GM12865 (cell line): ENCODE measurements at regions not wholly inside any gene's neighbourhood (a gene's known extent, or its start where the extent isn't known, plus 50 kb on each side); places are given as distances from the start of the nearest gene placed in this dataset.

Experiments
- DNase-seq: peaks from one replicate; pipeline ENCODE4 v3.0.0; 2010; ENCODE audit warnings: low read depth
- H3K4me3 ChIP-seq: 2 replicates; pipeline ENCODE4 v1.5.1; 2011; ENCODE audit warnings: mild to moderate bottlenecking, low read depth, low read length, control low read depth
- TF ChIP-seq, protein P1 (sequence below): IDR thresholded peaks from 2 replicates; pipeline ENCODE4 v1.5.1; 2011; ENCODE audit warnings: low read length, control low read depth, low read depth, inconsistent platforms; ENCODE audit not compliant: insufficient read depth; ENCODE audit errors: missing control alignments

DNA sequence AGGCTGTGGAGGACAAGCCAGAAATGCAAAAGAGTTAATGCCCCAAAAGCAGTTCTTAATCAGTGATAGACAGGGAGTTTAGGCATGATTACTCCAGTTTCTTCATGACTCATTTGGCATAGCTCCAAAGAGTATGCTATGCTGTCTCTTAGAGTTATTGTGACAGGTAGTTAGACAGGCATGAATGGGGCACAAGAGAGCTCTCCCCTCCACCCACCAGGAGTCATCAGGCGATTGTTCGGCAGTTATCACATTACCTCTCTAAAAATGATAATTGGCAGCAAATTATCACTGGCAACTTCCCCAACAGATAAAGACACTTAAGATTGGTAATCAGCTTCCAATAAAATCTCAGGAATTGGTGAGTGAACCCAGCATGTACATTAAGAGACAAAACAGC, 320.1 kb downstream of the DAD1 start:
- no peak for DNase-seq
- no peak overlapping the region for H3K4me3 ChIP-seq
- TF ChIP-seq, protein P1, sequence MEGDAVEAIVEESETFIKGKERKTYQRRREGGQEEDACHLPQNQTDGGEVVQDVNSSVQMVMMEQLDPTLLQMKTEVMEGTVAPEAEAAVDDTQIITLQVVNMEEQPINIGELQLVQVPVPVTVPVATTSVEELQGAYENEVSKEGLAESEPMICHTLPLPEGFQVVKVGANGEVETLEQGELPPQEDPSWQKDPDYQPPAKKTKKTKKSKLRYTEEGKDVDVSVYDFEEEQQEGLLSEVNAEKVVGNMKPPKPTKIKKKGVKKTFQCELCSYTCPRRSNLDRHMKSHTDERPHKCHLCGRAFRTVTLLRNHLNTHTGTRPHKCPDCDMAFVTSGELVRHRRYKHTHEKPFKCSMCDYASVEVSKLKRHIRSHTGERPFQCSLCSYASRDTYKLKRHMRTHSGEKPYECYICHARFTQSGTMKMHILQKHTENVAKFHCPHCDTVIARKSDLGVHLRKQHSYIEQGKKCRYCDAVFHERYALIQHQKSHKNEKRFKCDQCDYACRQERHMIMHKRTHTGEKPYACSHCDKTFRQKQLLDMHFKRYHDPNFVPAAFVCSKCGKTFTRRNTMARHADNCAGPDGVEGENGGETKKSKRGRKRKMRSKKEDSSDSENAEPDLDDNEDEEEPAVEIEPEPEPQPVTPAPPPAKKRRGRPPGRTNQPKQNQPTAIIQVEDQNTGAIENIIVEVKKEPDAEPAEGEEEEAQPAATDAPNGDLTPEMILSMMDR: no peak

DNA sequence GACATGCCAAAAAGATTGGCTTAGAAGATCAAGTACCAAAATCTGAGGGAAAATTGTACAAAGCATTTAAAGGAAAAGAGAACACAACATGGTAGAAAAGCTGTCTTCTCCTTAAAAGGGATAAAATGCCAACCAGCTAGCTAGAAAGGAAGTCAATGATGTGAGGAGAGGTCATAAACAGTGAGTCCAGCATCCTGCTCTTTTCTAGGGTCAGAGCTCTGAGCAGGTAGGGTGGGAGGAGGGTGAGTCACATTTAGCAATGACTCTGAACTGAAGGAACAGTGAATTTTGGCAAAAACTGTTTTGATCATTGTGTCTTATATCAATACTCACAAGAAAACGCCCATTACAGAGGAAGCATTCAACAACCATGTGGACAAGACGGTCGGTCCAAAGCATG, 322.3 kb downstream of the DAD1 start:
- H3K4me3 ChIP-seq: no peak overlapping the region
- TF ChIP-seq, protein P1: no peak
- no peak for DNase-seq

DNA sequence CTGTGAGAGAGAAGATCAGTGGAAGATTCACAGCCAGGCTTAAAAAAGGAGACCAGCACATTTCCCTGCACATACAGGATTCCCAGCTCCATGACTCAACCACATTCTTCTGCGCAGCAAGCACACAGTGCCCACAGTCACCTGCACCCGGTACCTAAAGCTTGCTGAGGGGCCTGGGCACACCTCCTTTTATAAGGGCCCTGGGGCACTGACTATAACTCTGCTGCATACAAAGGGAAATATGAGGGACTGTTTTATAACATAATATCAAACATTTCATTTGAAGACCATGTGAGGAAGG, 322.9 kb downstream of the DAD1 start:
- no peak overlapping the region for H3K4me3 ChIP-seq
- DNase-seq: no peak
- TF ChIP-seq, protein P1: no peak

DNA sequence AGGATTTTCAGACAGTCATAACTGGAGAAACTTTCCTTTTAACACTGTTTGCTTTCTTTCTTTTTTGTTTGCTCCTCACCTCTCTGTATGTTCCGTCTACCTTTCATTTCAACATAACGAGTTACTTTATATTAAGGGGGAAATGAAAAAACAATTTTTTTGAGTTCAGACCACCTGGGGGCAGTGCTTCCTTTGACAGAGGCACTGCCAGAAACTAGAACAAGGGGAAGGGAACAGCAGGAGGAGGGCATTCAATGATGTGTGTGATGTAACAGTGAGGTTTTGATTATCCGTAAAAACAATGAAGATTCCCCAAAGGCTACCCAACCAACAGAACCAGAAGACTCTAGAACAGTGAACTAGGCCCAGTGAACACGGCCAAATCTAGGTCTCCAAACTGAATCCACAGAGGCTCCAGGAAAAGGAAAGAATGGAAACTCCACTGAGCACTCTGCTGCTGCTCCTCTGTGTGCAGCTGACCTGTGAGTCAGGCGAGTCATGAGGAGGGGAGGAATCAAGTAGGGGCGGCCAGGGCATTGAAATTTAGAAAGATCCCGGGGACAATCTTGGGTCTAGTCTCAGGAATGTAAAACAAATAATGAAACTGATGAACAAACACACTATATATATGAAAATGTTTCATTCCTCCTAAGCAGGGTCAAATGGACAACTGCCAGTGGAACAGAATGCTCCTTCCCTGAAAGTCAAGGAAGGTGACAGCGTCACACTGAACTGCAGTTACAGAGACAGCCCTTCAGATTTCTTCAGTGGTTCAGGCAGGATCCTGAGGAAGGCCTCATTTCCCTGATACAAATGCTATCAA, 323.5 kb downstream of the DAD1 start:
- no peak overlapping the region for H3K4me3 ChIP-seq
- no peak for DNase-seq
- TF ChIP-seq, protein P1: no peak

DNA sequence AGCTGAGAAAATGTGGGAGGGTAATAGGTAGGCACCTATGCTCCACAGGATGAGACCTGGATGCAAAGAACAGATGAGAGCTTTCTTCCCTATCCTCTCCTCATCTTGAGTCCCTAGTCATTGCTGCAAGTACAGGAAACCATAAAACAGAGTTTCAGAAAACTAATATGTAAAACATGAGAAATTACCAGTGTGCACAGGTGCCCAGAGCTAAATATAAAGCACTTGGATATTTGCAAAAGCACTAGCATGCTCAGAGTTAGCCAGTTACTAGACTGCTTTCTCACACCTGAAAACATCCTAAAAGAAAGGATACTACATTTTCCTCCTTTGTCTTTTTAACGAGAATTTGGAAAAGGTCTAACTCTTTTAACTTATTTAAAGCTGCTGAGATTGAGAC, 324.3 kb downstream of the DAD1 start:
- TF ChIP-seq, protein P1: no peak
- no peak overlapping the region for H3K4me3 ChIP-seq

DNA sequence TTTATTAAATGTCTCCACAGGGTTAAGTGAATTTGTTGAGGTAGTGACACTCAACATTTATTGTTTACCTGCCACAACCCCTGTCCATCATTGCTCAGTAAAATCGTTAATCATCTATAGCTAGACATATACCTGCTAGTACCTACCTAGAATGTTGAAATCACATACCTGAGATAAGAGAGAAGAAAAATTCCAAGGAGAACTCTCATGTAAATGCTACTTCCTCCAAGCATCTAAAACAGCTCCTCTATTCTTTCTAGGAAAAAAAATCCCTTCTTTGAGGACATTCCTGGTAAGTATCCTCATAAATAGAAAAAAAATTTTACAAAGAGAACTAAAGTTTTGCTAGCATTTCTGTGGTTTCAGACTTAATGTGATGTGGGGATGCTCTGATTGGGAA, 325.1 kb downstream of the DAD1 start:
- no peak for DNase-seq
- TF ChIP-seq, protein P1: no peak
- no peak overlapping the region for H3K4me3 ChIP-seq

More for the DNA sequence above, 324.3 kb downstream of the DAD1 start:
- no peak for DNase-seq

DNA sequence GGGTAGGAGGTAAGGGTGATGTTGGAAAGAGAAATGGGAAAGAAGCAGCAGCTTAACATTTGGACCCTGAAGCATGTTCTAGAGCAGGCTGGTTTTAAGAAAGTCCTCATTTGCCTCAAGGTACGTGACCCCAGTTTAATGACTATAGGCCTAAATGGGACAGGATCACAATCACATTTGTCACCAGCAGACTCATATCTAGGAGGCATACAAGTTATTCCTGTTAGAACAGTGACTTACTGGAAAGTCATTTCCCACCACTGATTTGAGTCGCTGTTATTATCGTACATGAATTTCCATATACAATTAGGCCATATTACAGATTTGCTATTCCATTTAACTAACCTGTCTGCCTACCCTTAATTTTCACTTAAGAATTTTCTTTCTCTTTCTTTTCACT, 326.1 kb downstream of the DAD1 start:
- no peak overlapping the region for H3K4me3 ChIP-seq
- TF ChIP-seq, protein P1: no peak
- no peak for DNase-seq
